Occipital lobe (tissue), 1 donor: ENCODE measurements at regions not wholly inside any gene's neighbourhood (a gene's known extent, or its start where the extent isn't known, plus 50 kb on each side); places are given as distances from the start of the nearest gene placed in this dataset.

Source experiments
- DNase-seq: peaks from one replicate; lab custom pipeline; 2025; lab: John Stamatoyannopoulos, UW

GRCh38 chr9:17967731-17968130 is 388.9 kb downstream of the SH3GL2 start:
- DNase-seq: no peak

GRCh38 chr9:17969232-17969631 is 390.4 kb downstream of the SH3GL2 start:
- DNase-seq: no peak

- DNase-seq: no peak
These were observed 391.4 kb downstream of the SH3GL2 start for GRCh38 chr9:17970277-17970676.

GRCh38 chr9:17978773-17979172 is 399.9 kb downstream of the SH3GL2 start:
- DNase-seq: no peak

- DNase-seq: no peak
These were observed 407.7 kb downstream of the SH3GL2 start for GRCh38 chr9:17986595-17986994.

- DNase-seq: no peak
These were observed 408.3 kb downstream of the SH3GL2 start for GRCh38 chr9:17987189-17987588.

GRCh38 chr9:17988489-17988888 is 409.6 kb downstream of the SH3GL2 start:
- no peak for DNase-seq

GRCh38 chr9:17990602-17991001 is 411.7 kb downstream of the SH3GL2 start:
- no peak for DNase-seq

- no peak for DNase-seq
These were observed 414.2 kb downstream of the SH3GL2 start for GRCh38 chr9:17993024-17993423.

- no peak for DNase-seq
These were observed 416.0 kb downstream of the SH3GL2 start for GRCh38 chr9:17994695-17995425.

- DNase-seq: no peak
These were observed 417.9 kb downstream of the SH3GL2 start for GRCh38 chr9:17996728-17997127.

GRCh38 chr9:18002718-18003438 is 424.0 kb downstream of the SH3GL2 start:
- no peak for DNase-seq

- no peak for DNase-seq
These were observed 427.7 kb downstream of the SH3GL2 start for GRCh38 chr9:18006591-18006990.

- no peak for DNase-seq
These were observed 428.8 kb downstream of the SH3GL2 start for GRCh38 chr9:18007621-18008020.

- DNase-seq: no peak
These were observed 431.0 kb downstream of the SH3GL2 start for GRCh38 chr9:18009902-18010301.

GRCh38 chr9:18010492-18010891 is 431.6 kb downstream of the SH3GL2 start:
- no peak for DNase-seq

GRCh38 chr9:18012170-18012569 is 433.3 kb downstream of the SH3GL2 start:
- DNase-seq: no peak

- no peak for DNase-seq
These were observed 435.7 kb downstream of the SH3GL2 start for GRCh38 chr9:18014556-18014955.

GRCh38 chr9:18015116-18015515 is 436.2 kb downstream of the SH3GL2 start:
- no peak for DNase-seq

GRCh38 chr9:18017136-18017535 is 438.3 kb downstream of the SH3GL2 start:
- no peak for DNase-seq

- DNase-seq: no peak
These were observed 439.4 kb downstream of the SH3GL2 start for GRCh38 chr9:18018221-18018620.

GRCh38 chr9:18018661-18019060 is 439.8 kb downstream of the SH3GL2 start:
- no peak for DNase-seq

- no peak for DNase-seq
These were observed 441.4 kb downstream of the SH3GL2 start for GRCh38 chr9:18020121-18020745.
